Fibroblast of lung (primary cell): ENCODE measurements at regions not wholly inside any gene's neighbourhood (a gene's known extent, or its start where the extent isn't known, plus 50 kb on each side); places are given as distances from the start of the nearest gene placed in this dataset.

Source experiments
- DNase-seq, 2 donors: peaks; one replicate each; pipeline versions ENCODE4 v3.0.0 to v3.0.0-alpha.2; 2010; ENCODE audit warnings: low read depth in 2 of 2
- H2AFZ ChIP-seq: 2 replicates; pipeline ENCODE4 v1.5.1; 2012; ENCODE audit warnings: low read length, control low read depth, inconsistent platforms
- H3K27ac ChIP-seq: 2 replicates; pipeline ENCODE4 v1.5.1; 2011; ENCODE audit warnings: low read length, control low read depth; ENCODE audit not compliant: insufficient read depth
- H3K27me3 ChIP-seq: 2 replicates; pipeline ENCODE4 v1.5.1; 2011; ENCODE audit warnings: mild to moderate bottlenecking, low read length; ENCODE audit not compliant: control insufficient read depth, insufficient read depth
- H3K36me3 ChIP-seq: 2 replicates; pipeline ENCODE4 v1.5.1; 2011; ENCODE audit warnings: low read length; ENCODE audit not compliant: control insufficient read depth, insufficient read depth
- H3K4me1 ChIP-seq: 2 replicates; pipeline ENCODE4 v1.5.1; 2011; ENCODE audit warnings: low read length; ENCODE audit not compliant: control insufficient read depth, insufficient read depth; ENCODE audit errors: extremely low read depth
- H3K4me2 ChIP-seq: 2 replicates; pipeline ENCODE4 v1.5.1; 2011; ENCODE audit warnings: low read length, control low read depth; ENCODE audit not compliant: insufficient read depth; ENCODE audit errors: extremely low read depth
- H3K4me3 ChIP-seq, 4 experiments: fragments of 200-600 bp in 1 of 4; sonication (generic) in 1 of 4; replicated peaks in 1 of 4; 2 replicates each; pipeline ENCODE4 v1.5.1; 2011 to 2016; ENCODE audit warnings: low read length in 4 of 4, low read depth in 3 of 4, mild to moderate bottlenecking in 3 of 4, control low read depth in 2 of 4, inconsistent platforms in 1 of 4, mixed read lengths in 1 of 4; ENCODE audit not compliant: insufficient read depth in 1 of 4; ENCODE audit errors: control extremely low read depth in 1 of 4
- H3K79me2 ChIP-seq: 2 replicates; pipeline ENCODE4 v1.5.1; 2012; ENCODE audit warnings: mild to moderate bottlenecking, low read length, inconsistent platforms; ENCODE audit not compliant: control insufficient read depth, insufficient read depth
- H3K9ac ChIP-seq: 2 replicates; pipeline ENCODE4 v1.5.1; 2011; ENCODE audit warnings: mild to moderate bottlenecking, low read length, control low read depth; ENCODE audit not compliant: insufficient read depth
- H3K9me3 ChIP-seq: 2 replicates; pipeline ENCODE4 v1.5.1; 2012; ENCODE audit warnings: low read depth, low read length; ENCODE audit not compliant: control insufficient read depth, insufficient read depth
- H4K20me1 ChIP-seq: 2 replicates; pipeline ENCODE4 v1.5.1; 2011; ENCODE audit warnings: low read length; ENCODE audit not compliant: control insufficient read depth, insufficient read depth; ENCODE audit errors: extremely low read depth
- EZH2 ChIP-seq: IDR thresholded peaks from 2 replicates; pipeline ENCODE4 v1.5.1; 2012; ENCODE audit warnings: low read length, control low read depth, mild to moderate bottlenecking; ENCODE audit errors: missing control alignments
- TF ChIP-seq, protein P1 (sequence below), 2 donors: IDR thresholded peaks in 1 of 2; conservative IDR thresholded peaks in 1 of 2; 1 replicate in 1 of 2; 2 replicates in 1 of 2; pipeline ENCODE4 v1.5.1; 2011 to 2012; ENCODE audit warnings: low read length in 2 of 2, control low read depth in 1 of 2, inconsistent platforms in 1 of 2, low read depth in 1 of 2, mild to moderate bottlenecking in 1 of 2

- H3K4me3 ChIP-seq, result no peak overlapping the region
- no peaks in the 10 kb centered on the region for H3K9me3 ChIP-seq
- no peaks in the 10 kb centered on the region for H3K79me2 ChIP-seq
- no peaks in the 10 kb centered on the region for H4K20me1 ChIP-seq
- H3K4me1 ChIP-seq, result no peaks in the 10 kb centered on the region
- no peak for TF ChIP-seq EZH2
- TF ChIP-seq, protein P1, sequence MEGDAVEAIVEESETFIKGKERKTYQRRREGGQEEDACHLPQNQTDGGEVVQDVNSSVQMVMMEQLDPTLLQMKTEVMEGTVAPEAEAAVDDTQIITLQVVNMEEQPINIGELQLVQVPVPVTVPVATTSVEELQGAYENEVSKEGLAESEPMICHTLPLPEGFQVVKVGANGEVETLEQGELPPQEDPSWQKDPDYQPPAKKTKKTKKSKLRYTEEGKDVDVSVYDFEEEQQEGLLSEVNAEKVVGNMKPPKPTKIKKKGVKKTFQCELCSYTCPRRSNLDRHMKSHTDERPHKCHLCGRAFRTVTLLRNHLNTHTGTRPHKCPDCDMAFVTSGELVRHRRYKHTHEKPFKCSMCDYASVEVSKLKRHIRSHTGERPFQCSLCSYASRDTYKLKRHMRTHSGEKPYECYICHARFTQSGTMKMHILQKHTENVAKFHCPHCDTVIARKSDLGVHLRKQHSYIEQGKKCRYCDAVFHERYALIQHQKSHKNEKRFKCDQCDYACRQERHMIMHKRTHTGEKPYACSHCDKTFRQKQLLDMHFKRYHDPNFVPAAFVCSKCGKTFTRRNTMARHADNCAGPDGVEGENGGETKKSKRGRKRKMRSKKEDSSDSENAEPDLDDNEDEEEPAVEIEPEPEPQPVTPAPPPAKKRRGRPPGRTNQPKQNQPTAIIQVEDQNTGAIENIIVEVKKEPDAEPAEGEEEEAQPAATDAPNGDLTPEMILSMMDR (conservative IDR thresholded peaks at IDR 0.05 in 1 of 2, IDR thresholded peaks at IDR 0.05 in 1 of 2; ENCODE audit: low read depth in 1 of 2, low read length in 2 of 2), result no peak
- H2AFZ ChIP-seq, result no peak overlapping the region
- H3K36me3 ChIP-seq, result no peaks in the 10 kb centered on the region
- DNase-seq, result no peak
- H3K27ac ChIP-seq, result no peak overlapping the region
- no peak overlapping the region for H3K4me2 ChIP-seq
- no peak overlapping the region for H3K9ac ChIP-seq
- H3K27me3 ChIP-seq, result no peaks in the 10 kb centered on the region
Measured at GRCh38 chr2:220068846-220069245, 441.4 kb downstream of the SLC4A3 start.

GRCh38 chr2:220070349-220070748 is 442.9 kb downstream of the SLC4A3 start:
- Histone ChIP-seq H3K27me3 (no peaks in the 10 kb centered on the region), H3K79me2 (no peaks in the 10 kb centered on the region), H4K20me1 (no peaks in the 10 kb centered on the region), H3K9ac (no peak overlapping the region), H3K4me1 (no peaks in the 10 kb centered on the region), H3K27ac (no peak overlapping the region), H3K9me3 (no peaks in the 10 kb centered on the region), H3K4me2 (no peak overlapping the region), H3K4me3 (no peak overlapping the region), H2AFZ (no peak overlapping the region), H3K36me3 (no peaks in the 10 kb centered on the region)
- no peak for DNase-seq
- TF ChIP-seq, protein P1 (conservative IDR thresholded peaks at IDR 0.05 in 1 of 2, IDR thresholded peaks at IDR 0.05 in 1 of 2; ENCODE audit: low read depth in 1 of 2, low read length in 2 of 2), result no peak
- no peak for TF ChIP-seq EZH2

DNA sequence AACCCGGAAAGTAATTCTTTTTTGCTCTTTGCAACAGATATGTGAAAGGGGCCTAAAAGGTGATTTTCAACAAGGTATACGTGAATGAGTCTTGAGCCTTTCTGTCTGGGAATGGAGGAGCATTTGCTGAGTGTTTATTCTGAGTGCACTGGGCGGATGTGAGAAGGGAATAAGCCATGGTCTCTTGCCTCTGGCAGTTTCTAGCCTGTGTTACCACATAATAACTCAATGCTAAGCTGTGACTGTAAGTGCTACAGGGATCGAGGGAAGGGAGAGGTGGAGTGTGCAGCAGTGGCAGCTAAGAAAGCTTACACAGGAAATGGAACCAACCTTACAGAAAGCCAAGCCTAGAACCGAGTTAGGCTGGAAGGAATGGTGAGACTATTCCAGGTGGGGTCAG is 444.3 kb downstream of the SLC4A3 start:
- Histone ChIP-seq H3K4me2 (no peak overlapping the region), H3K27ac (no peak overlapping the region), H3K4me3 (no peak overlapping the region), H3K9me3 (no peaks in the 10 kb centered on the region), H3K27me3 (no peaks in the 10 kb centered on the region), H3K79me2 (no peaks in the 10 kb centered on the region), H3K4me1 (no peaks in the 10 kb centered on the region), H2AFZ (no peak overlapping the region), H3K9ac (no peak overlapping the region), H4K20me1 (no peaks in the 10 kb centered on the region), H3K36me3 (no peaks in the 10 kb centered on the region)
- no peak for TF ChIP-seq EZH2
- TF ChIP-seq, protein P1 (conservative IDR thresholded peaks at IDR 0.05 in 1 of 2, IDR thresholded peaks at IDR 0.05 in 1 of 2; ENCODE audit: low read depth in 1 of 2, low read length in 2 of 2), result no peak
- no peak for DNase-seq
